Adrenal gland (tissue), 5 donors: ENCODE measurements at regions not wholly inside any gene's neighbourhood (a gene's known extent, or its start where the extent isn't known, plus 50 kb on each side); places are given as distances from the start of the nearest gene placed in this dataset.

ENCODE experiments used
- POLR2A ChIP-seq, 2 donors: fragments of 450-650 bp; IDR thresholded peaks; one replicate each; pipeline ENCODE4 v1.6.1; 2017; ENCODE audit warnings: antibody characterized with exemption in 2 of 2, mild to moderate bottlenecking in 2 of 2, moderate library complexity in 1 of 2
- TF ChIP-seq, protein P1 (sequence below), 6 experiments: fragments of 450-650 bp in 4 of 6; fragments of 200-600 bp in 2 of 6; sonication (generic) in 1 of 6; IDR thresholded peaks; 1 replicate in 5 of 6; 2 replicates in 1 of 6; pipeline versions ENCODE4 v1.5.1 to v1.8.0; 2016 to 2021; ENCODE audit warnings: antibody characterized with exemption in 6 of 6, mild to moderate bottlenecking in 2 of 6, moderate library complexity in 1 of 6
- donor health status: DM: no; HTN: no; CAD: no.

DNA sequence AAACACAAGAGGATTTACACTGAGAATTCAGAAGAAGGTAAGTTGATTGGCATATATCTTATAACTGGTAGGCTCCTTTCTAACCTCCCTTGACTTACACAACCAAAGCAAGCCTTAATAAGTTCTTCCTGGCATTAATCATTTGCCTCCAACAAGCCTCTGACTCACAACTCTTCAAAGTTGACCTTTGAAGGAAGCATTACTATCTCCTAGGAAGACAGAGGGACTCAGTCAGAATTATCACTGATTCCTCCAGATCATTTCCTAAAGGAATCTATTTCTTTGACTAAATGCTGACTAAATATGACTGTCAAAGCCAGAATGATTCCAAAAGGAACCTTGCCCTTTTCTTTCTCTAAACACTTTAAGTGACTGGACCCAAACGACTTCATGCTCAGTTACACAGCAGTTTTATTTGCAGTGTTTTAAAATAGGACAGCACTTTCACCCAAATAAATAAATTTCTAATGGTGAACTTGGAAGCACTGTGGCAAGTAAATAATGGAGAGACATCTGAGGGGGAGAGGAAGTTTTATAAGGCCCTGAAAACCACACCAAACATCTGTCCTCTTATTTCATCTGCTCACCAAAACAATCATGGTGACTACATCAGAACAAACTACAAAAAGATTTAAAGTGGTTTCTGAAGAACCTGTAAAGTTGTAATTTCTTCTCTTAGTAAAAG is 128.2 kb downstream of the KLHL28 start:
- TF ChIP-seq, protein P1, sequence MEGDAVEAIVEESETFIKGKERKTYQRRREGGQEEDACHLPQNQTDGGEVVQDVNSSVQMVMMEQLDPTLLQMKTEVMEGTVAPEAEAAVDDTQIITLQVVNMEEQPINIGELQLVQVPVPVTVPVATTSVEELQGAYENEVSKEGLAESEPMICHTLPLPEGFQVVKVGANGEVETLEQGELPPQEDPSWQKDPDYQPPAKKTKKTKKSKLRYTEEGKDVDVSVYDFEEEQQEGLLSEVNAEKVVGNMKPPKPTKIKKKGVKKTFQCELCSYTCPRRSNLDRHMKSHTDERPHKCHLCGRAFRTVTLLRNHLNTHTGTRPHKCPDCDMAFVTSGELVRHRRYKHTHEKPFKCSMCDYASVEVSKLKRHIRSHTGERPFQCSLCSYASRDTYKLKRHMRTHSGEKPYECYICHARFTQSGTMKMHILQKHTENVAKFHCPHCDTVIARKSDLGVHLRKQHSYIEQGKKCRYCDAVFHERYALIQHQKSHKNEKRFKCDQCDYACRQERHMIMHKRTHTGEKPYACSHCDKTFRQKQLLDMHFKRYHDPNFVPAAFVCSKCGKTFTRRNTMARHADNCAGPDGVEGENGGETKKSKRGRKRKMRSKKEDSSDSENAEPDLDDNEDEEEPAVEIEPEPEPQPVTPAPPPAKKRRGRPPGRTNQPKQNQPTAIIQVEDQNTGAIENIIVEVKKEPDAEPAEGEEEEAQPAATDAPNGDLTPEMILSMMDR (IDR thresholded peaks at IDR 0.05): no peak
- TF ChIP-seq POLR2A (IDR thresholded peaks at IDR 0.05): no peak
